ENCODE measurements at regions not wholly inside any gene's neighbourhood (a gene's known extent, or its start where the extent isn't known, plus 50 kb on each side); places are given as distances from the start of the nearest gene placed in this dataset.
A peak's percentile ranks its signal among the peaks of the same experiment; 100 is the strongest.
"Not testable (repeated sequence)": the region's sequence is repeated elsewhere in the genome, so short reads cannot be mapped to it uniquely, and the experiment has no call there.

GRCh38 chr2:87325911-87326294, 304.3 kb upstream of the PLGLB1 start:
- DNase-seq (ENCODE audit: low read depth); H3K4me3 ChIP-seq (ENCODE audit: low read length): not testable (repeated sequence)

- H3K4me3 ChIP-seq (ENCODE audit: low read length); DNase-seq (ENCODE audit: low read depth): not testable (repeated sequence)
Observed at GRCh38 chr2:87326754-87327153, 305.1 kb upstream of the PLGLB1 start.

DNA sequence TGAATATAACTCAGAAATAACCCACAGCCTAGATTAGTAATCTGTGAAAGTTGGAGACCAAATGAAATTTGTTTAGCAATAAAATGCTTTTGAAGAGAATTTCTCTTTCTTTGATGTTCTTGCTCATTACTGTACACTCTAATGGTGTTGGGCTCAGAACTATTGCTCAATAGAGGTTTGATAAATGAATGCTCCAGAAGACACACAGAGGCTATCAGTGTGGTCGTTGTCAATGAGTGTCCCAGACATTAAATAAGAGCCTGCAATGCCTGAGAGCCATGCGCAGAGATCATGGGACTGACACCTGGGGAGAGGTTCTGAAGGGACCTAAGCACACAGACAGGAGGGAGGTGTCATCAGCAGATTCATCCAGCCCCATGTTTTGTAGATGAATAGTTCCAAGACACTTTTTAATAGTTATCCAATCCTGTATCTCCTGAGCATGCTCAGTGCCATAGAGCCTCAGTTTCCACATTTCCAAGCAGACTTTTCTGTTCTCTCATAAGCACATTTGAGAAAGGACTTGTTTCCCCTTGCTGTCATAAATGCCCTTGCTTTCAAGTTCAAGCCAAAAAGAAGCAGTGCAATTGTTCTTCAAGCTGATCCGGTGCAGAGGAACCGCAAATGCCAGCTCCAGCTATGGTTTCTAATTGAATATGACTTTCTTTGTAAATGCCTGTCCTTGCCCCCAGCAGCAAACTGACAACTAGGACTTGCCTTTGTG, 306.2 kb upstream of the PLGLB1 start:
- DNase-seq (ENCODE audit: low read depth); H3K4me3 ChIP-seq (ENCODE audit: low read length): not testable (repeated sequence)

DNA sequence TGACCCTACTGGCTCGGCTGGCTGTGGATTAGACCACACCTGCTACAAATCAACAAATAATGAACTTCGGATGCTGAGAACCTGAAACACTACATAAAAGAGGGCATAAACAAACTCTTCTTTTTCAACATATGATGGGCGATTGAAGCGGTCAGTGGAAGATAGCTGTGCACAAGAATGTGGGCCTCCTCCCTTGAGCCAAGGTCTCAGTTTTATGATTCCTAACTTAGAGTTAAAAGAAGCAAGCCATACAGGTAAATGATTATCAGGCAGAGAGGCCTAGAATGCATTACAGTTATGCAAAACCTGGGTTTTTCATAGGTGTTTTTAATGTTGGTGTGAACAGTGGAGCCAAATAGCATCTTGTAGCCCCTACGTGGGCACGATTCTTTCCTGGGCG, 307.9 kb upstream of the PLGLB1 start:
- H3K4me3 ChIP-seq (ENCODE audit: low read length); DNase-seq (ENCODE audit: low read depth): not testable (repeated sequence)

- not testable (repeated sequence) for H3K4me3 ChIP-seq (ENCODE audit: low read length); DNase-seq (ENCODE audit: low read depth)
Observed at GRCh38 chr2:87330486-87330885, 308.8 kb upstream of the PLGLB1 start.

DNA sequence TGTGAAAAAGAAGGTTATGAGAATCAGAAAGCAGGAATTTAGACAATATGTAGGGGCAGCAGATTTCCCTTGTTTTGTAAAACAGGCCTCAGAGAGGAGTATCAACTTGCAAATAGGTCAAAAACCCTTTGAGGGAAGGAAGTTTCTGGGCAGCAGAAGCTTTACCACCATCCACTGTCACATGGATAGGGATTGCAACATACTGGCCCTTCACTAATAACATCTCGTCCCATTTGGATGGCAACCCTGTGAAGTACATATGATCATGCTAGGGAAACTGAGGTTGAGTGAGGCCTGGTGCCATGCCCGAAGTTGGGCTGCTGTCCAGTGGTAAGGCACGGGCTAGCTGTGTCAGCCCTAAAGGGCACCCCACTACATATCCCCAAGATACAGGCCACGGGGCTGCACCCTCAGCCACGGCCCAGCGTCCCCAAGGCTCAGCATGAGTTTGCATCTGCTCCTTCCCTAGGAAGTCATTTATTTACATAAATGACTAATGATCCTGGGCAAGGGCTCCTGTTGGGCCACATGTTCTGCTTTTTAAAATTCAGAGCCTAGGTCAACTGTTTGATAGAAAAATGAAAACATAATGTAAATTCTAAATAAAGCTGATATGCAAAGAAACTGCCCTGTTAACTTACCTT, 310.4 kb upstream of the PLGLB1 start:
- not testable (repeated sequence) for DNase-seq (ENCODE audit: low read depth); H3K4me3 ChIP-seq (ENCODE audit: low read length)

DNA sequence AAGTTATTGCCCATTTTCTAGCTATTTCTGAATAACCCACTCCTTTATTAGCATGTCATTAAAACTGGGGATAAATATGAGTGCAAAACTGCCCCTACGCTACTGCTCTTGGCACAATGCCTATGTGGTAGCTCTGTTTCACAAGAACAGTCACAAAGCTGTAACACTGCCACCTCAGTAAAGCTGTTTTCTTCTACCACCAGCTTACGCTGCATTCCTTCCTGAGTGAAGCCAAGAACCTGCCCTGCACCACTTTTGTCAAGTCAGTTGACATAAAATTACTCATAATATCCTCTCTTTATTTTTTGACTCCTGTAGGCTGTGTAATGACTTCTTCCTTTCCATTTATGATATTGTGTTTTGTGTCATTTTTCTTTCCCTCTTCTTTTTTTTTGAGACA, 313.2 kb upstream of the PLGLB1 start:
- not testable (repeated sequence) for DNase-seq (ENCODE audit: low read depth); H3K4me3 ChIP-seq (ENCODE audit: low read length)

GRCh38 chr2:87338998-87339397, 317.4 kb upstream of the PLGLB1 start:
- DNase-seq (ENCODE audit: low read depth); H3K4me3 ChIP-seq (ENCODE audit: low read length): not testable (repeated sequence)

GRCh38 chr2:87341601-87342014, 320.0 kb upstream of the PLGLB1 start:
- DNase-seq (ENCODE audit: low read depth), result not testable (repeated sequence)

DNA sequence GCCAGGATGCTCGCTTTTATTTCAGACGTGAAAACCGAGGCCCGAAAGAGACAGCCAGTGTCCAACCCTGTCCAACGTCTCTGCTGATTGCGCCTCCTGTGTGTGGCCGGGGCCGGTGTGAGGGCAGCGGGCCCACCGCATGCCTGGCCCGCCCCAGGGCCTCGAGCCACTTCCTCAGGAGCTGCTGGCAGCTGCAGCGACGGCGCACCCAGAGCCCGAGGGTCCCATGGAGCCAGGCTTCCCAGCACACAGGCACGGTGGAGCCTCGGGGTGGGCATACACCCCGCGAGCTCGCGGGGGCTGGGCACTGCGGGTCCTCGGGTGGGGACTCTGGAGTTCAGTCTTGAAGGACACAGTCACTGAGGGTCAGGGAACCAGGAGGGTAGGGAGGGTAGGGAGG, 320.5 kb upstream of the PLGLB1 start:
- DNase-seq (ENCODE audit: low read depth); H3K4me3 ChIP-seq (ENCODE audit: low read length): not testable (repeated sequence)

More at GRCh38 chr2:87341601-87342014, 320.0 kb upstream of the PLGLB1 start:
- H3K4me3 ChIP-seq (ENCODE audit: low read length), result not testable (repeated sequence)
- TF ChIP-seq, protein P1, sequence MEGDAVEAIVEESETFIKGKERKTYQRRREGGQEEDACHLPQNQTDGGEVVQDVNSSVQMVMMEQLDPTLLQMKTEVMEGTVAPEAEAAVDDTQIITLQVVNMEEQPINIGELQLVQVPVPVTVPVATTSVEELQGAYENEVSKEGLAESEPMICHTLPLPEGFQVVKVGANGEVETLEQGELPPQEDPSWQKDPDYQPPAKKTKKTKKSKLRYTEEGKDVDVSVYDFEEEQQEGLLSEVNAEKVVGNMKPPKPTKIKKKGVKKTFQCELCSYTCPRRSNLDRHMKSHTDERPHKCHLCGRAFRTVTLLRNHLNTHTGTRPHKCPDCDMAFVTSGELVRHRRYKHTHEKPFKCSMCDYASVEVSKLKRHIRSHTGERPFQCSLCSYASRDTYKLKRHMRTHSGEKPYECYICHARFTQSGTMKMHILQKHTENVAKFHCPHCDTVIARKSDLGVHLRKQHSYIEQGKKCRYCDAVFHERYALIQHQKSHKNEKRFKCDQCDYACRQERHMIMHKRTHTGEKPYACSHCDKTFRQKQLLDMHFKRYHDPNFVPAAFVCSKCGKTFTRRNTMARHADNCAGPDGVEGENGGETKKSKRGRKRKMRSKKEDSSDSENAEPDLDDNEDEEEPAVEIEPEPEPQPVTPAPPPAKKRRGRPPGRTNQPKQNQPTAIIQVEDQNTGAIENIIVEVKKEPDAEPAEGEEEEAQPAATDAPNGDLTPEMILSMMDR (conservative IDR thresholded peaks at IDR 0.05; ENCODE audit: low read depth, low read length), result peak; percentile 50

GRCh38 chr2:87343347-87343746, 321.7 kb upstream of the PLGLB1 start:
- DNase-seq (ENCODE audit: low read depth); H3K4me3 ChIP-seq (ENCODE audit: low read length): not testable (repeated sequence)

GRCh38 chr2:87345283-87345682, 323.6 kb upstream of the PLGLB1 start:
- not testable (repeated sequence) for H3K4me3 ChIP-seq (ENCODE audit: low read length); DNase-seq (ENCODE audit: low read depth)

- H3K4me3 ChIP-seq (ENCODE audit: low read length); DNase-seq (ENCODE audit: low read depth): not testable (repeated sequence)
Observed at GRCh38 chr2:87348556-87348955, 326.9 kb upstream of the PLGLB1 start.

- H3K4me3 ChIP-seq (ENCODE audit: low read length); DNase-seq (ENCODE audit: low read depth): not testable (repeated sequence)
Observed at GRCh38 chr2:87349006-87349405, 327.4 kb upstream of the PLGLB1 start.

GRCh38 chr2:87352178-87352934, 330.7 kb upstream of the PLGLB1 start:
- H3K4me3 ChIP-seq (ENCODE audit: low read length); DNase-seq (ENCODE audit: low read depth): not testable (repeated sequence)

- DNase-seq (ENCODE audit: low read depth); H3K4me3 ChIP-seq (ENCODE audit: low read length): not testable (repeated sequence)
Observed at GRCh38 chr2:87353408-87353807, 331.8 kb upstream of the PLGLB1 start.

GRCh38 chr2:87354102-87354501, 332.5 kb upstream of the PLGLB1 start:
- not testable (repeated sequence) for H3K4me3 ChIP-seq (ENCODE audit: low read length); DNase-seq (ENCODE audit: low read depth)

DNA sequence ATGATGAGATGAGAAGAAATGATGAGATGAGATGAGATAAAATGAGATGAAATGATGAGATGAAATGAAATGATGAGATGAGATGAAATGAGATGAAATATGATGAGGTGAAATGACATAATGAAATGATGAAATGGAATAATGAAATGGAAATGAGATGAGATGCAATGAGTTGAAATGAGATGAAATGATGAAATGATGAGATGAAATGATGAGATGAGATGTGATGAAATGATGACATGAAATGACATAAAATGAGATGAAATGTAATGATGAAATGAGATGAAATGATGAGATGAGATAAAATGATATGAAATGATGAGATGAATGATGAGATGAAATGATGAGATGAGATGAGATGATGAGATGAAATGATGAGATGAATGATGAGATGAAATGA, 338.6 kb upstream of the PLGLB1 start:
- not testable (repeated sequence) for H3K4me3 ChIP-seq (ENCODE audit: low read length); DNase-seq (ENCODE audit: low read depth)

- not testable (repeated sequence) for DNase-seq (ENCODE audit: low read depth); H3K4me3 ChIP-seq (ENCODE audit: low read length)
Observed at GRCh38 chr2:87360927-87361326, 339.3 kb upstream of the PLGLB1 start.

Measured in retinal pigment epithelial cell (primary cell).